GM23338 (cell line): ENCODE measurements at regions not wholly inside any gene's neighbourhood (a gene's known extent, or its start where the extent isn't known, plus 50 kb on each side); places are given as distances from the start of the nearest gene placed in this dataset.

ENCODE experiments used
- JUNB ChIP-seq: IDR thresholded peaks from one replicate; pipeline ENCODE4 v1.6.1; 2016; ENCODE audit warnings: antibody characterized with exemption; ENCODE audit not compliant: unreplicated experiment
- POLR2AphosphoS5 ChIP-seq: IDR thresholded peaks from 2 replicates; pipeline ENCODE4 v1.6.1; 2016; ENCODE audit warnings: antibody characterized with exemption, low read depth
- TF ChIP-seq, protein P1 (sequence below), 2 experiments: fragments of 200-600 bp in 1 of 2; sonication (generic) in 1 of 2; conservative IDR thresholded peaks; 2 replicates each; pipeline versions ENCODE4 v1.5.1 to v1.6.1; 2016 to 2017; ENCODE audit warnings: antibody characterized with exemption in 2 of 2, low read depth in 2 of 2, mild to moderate bottlenecking in 2 of 2, moderate library complexity in 1 of 2
- TF ChIP-seq, protein P2 (sequence below): IDR thresholded peaks from one replicate; pipeline ENCODE4 v1.6.1; 2018; ENCODE audit warnings: antibody characterized with exemption; ENCODE audit not compliant: unreplicated experiment

DNA sequence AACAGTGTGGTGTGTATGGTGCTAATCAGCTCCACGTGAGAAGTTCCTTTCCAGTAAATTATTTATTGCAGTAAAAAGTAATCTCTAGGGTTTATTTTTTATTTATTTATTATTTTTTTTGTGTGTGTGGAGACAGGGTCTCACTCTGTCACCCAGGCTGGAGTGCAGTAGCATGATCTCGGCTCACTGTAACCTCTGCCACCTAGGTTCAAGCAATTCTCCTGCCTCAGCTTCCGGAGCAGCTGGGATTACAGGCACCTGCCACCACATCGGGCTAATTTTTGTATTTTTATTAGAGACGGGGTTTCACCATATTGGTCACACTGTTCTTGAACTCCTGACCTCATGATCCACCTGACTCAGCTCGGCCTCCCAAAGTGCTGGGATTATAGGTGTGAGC, 606.9 kb downstream of the PCDH7 start:
- TF ChIP-seq, protein P1, sequence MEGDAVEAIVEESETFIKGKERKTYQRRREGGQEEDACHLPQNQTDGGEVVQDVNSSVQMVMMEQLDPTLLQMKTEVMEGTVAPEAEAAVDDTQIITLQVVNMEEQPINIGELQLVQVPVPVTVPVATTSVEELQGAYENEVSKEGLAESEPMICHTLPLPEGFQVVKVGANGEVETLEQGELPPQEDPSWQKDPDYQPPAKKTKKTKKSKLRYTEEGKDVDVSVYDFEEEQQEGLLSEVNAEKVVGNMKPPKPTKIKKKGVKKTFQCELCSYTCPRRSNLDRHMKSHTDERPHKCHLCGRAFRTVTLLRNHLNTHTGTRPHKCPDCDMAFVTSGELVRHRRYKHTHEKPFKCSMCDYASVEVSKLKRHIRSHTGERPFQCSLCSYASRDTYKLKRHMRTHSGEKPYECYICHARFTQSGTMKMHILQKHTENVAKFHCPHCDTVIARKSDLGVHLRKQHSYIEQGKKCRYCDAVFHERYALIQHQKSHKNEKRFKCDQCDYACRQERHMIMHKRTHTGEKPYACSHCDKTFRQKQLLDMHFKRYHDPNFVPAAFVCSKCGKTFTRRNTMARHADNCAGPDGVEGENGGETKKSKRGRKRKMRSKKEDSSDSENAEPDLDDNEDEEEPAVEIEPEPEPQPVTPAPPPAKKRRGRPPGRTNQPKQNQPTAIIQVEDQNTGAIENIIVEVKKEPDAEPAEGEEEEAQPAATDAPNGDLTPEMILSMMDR (conservative IDR thresholded peaks at IDR 0.05; ENCODE audit: low read depth in 2 of 2) = no peak
- TF ChIP-seq, protein P2, sequence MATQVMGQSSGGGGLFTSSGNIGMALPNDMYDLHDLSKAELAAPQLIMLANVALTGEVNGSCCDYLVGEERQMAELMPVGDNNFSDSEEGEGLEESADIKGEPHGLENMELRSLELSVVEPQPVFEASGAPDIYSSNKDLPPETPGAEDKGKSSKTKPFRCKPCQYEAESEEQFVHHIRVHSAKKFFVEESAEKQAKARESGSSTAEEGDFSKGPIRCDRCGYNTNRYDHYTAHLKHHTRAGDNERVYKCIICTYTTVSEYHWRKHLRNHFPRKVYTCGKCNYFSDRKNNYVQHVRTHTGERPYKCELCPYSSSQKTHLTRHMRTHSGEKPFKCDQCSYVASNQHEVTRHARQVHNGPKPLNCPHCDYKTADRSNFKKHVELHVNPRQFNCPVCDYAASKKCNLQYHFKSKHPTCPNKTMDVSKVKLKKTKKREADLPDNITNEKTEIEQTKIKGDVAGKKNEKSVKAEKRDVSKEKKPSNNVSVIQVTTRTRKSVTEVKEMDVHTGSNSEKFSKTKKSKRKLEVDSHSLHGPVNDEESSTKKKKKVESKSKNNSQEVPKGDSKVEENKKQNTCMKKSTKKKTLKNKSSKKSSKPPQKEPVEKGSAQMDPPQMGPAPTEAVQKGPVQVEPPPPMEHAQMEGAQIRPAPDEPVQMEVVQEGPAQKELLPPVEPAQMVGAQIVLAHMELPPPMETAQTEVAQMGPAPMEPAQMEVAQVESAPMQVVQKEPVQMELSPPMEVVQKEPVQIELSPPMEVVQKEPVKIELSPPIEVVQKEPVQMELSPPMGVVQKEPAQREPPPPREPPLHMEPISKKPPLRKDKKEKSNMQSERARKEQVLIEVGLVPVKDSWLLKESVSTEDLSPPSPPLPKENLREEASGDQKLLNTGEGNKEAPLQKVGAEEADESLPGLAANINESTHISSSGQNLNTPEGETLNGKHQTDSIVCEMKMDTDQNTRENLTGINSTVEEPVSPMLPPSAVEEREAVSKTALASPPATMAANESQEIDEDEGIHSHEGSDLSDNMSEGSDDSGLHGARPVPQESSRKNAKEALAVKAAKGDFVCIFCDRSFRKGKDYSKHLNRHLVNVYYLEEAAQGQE = no peak
- TF ChIP-seq POLR2AphosphoS5 (no peak), JUNB (no peak)
